Panc1 (cell line): ENCODE measurements at regions not wholly inside any gene's neighbourhood (a gene's known extent, or its start where the extent isn't known, plus 50 kb on each side); places are given as distances from the start of the nearest gene placed in this dataset.

Experiments used
- POLR2AphosphoS5 ChIP-seq: IDR thresholded peaks from 2 replicates; pipeline ENCODE4 v1.6.1; 2012; ENCODE audit warnings: mild to moderate bottlenecking, low read depth, low read length, moderate library complexity
- TF ChIP-seq, protein P1 (sequence below): fragments of 450-650 bp; IDR thresholded peaks from 2 replicates; pipeline ENCODE4 v1.5.1; 2017; ENCODE audit warnings: mild to moderate bottlenecking

DNA sequence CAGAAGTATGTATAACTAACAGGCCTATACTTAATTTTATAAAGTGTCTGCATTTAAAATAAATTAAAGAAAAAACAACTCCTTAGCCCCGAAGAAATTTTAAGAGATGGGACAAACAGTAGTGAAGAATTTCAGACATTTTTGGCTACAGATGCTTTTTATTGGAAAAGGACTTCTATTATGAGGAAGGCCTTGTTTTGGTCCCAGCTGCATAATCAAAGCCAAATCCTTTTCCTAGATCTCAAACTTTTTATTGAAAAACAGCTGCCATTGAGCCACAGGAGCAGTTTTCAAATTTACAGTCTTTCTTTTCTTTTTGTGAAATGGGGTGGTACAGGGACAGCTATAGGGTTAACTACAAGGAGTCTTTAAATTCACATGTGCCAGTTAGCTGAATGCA, 51.3 kb upstream of the SETBP1 start:
- TF ChIP-seq, protein P1, sequence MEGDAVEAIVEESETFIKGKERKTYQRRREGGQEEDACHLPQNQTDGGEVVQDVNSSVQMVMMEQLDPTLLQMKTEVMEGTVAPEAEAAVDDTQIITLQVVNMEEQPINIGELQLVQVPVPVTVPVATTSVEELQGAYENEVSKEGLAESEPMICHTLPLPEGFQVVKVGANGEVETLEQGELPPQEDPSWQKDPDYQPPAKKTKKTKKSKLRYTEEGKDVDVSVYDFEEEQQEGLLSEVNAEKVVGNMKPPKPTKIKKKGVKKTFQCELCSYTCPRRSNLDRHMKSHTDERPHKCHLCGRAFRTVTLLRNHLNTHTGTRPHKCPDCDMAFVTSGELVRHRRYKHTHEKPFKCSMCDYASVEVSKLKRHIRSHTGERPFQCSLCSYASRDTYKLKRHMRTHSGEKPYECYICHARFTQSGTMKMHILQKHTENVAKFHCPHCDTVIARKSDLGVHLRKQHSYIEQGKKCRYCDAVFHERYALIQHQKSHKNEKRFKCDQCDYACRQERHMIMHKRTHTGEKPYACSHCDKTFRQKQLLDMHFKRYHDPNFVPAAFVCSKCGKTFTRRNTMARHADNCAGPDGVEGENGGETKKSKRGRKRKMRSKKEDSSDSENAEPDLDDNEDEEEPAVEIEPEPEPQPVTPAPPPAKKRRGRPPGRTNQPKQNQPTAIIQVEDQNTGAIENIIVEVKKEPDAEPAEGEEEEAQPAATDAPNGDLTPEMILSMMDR = no peak
- TF ChIP-seq POLR2AphosphoS5 = no peak
